ENCODE measurements at regions not wholly inside any gene's neighbourhood (a gene's known extent, or its start where the extent isn't known, plus 50 kb on each side); places are given as distances from the start of the nearest gene placed in this dataset.

DNA sequence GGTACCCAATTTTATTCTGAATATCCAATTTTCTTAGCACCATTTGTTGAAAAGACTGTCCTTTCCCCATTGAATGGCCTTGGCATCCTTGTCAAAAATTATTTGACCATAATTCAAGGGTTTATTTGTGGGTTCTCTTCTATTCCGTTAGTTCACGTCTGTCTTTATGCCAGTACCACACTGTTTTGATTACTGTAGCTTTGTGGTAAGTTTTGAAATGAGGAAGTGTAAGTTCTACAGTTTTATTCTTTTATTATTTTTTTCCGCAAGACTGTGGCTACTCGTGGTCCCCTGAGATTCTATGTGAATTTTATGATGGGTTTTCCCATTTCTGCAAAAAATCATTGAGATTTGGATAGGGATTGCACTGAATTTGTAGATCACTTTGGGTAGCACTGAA, 402.6 kb downstream of the PLK2 start:
- DNase-seq (ENCODE audit: low read depth) = no peak
- TF ChIP-seq POLR2A (IDR thresholded peaks at IDR 0.05; ENCODE audit: extremely low read depth, insufficient read length) (no peak), MYC (IDR thresholded peaks at IDR 0.05; ENCODE audit: low read depth, low read length) (no peak), CTCF (IDR thresholded peaks at IDR 0.05; ENCODE audit: low read depth, low read length) (no peak)
- TF ChIP-seq, protein P1, sequence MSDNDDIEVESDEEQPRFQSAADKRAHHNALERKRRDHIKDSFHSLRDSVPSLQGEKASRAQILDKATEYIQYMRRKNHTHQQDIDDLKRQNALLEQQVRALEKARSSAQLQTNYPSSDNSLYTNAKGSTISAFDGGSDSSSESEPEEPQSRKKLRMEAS (IDR thresholded peaks at IDR 0.05; ENCODE audit: low read depth, low read length) = no peak
- no peak overlapping the region for H3K4me3 ChIP-seq (ENCODE audit: low read depth, low read length)

- no peak for DNase-seq (ENCODE audit: low read depth)
- TF ChIP-seq, protein P1 (IDR thresholded peaks at IDR 0.05; ENCODE audit: low read depth, low read length) = no peak
- TF ChIP-seq CTCF (IDR thresholded peaks at IDR 0.05; ENCODE audit: low read depth, low read length) (no peak), MYC (IDR thresholded peaks at IDR 0.05; ENCODE audit: low read depth, low read length) (no peak), POLR2A (IDR thresholded peaks at IDR 0.05; ENCODE audit: extremely low read depth, insufficient read length) (no peak)
- H3K4me3 ChIP-seq (ENCODE audit: low read depth, low read length) = no peak overlapping the region
Measured at GRCh38 chr5:58056546-58056945, 403.3 kb downstream of the PLK2 start.

- DNase-seq (ENCODE audit: low read depth) = no peak
- H3K4me3 ChIP-seq (ENCODE audit: low read depth, low read length) = no peak overlapping the region
- TF ChIP-seq MYC (IDR thresholded peaks at IDR 0.05; ENCODE audit: low read depth, low read length) (no peak), CTCF (IDR thresholded peaks at IDR 0.05; ENCODE audit: low read depth, low read length) (no peak), POLR2A (IDR thresholded peaks at IDR 0.05; ENCODE audit: extremely low read depth, insufficient read length) (no peak)
- TF ChIP-seq, protein P1 (IDR thresholded peaks at IDR 0.05; ENCODE audit: low read depth, low read length) = no peak
Measured at GRCh38 chr5:58054018-58054417, 405.9 kb downstream of the PLK2 start.

- H3K4me3 ChIP-seq (ENCODE audit: low read depth, low read length) = no peak overlapping the region
- TF ChIP-seq, protein P1 (IDR thresholded peaks at IDR 0.05; ENCODE audit: low read depth, low read length) = no peak
- TF ChIP-seq CTCF (IDR thresholded peaks at IDR 0.05; ENCODE audit: low read depth, low read length) (no peak), MYC (IDR thresholded peaks at IDR 0.05; ENCODE audit: low read depth, low read length) (no peak), POLR2A (IDR thresholded peaks at IDR 0.05; ENCODE audit: extremely low read depth, insufficient read length) (no peak)
- no peak for DNase-seq (ENCODE audit: low read depth)
Measured at GRCh38 chr5:58048954-58049353, 410.9 kb downstream of the PLK2 start.

- H3K4me3 ChIP-seq (ENCODE audit: low read depth, low read length) = no peak overlapping the region
- DNase-seq (ENCODE audit: low read depth) = no peak
- TF ChIP-seq, protein P1 (IDR thresholded peaks at IDR 0.05; ENCODE audit: low read depth, low read length) = no peak
- TF ChIP-seq POLR2A (IDR thresholded peaks at IDR 0.05; ENCODE audit: extremely low read depth, insufficient read length) (no peak), MYC (IDR thresholded peaks at IDR 0.05; ENCODE audit: low read depth, low read length) (no peak), CTCF (IDR thresholded peaks at IDR 0.05; ENCODE audit: low read depth, low read length) (no peak)
Measured at GRCh38 chr5:58048185-58048925, 411.5 kb downstream of the PLK2 start.
